ENCODE measurements at regions not wholly inside any gene's neighbourhood (a gene's known extent, or its start where the extent isn't known, plus 50 kb on each side); places are given as distances from the start of the nearest gene placed in this dataset.

DNA sequence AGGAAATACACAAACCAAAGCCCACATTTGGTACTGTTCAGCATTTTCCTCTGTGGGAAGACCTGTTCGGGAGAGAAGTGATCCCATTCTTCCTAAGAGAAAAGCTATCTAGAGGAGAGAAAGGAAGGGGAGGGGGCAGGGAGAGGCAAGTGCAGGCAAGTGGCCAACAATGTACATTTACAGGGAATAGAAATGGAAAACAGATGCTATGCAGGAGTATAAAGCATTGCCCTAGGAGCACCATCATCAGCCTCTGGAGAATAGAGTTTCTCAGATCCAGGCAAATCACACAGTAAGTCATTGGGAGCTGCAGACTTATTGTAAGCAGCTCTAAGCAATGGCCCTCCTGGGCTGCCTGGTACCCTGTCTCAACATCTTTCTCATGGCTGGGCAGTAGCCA is 424.4 kb upstream of the AUTS2 start:
- no peak for TF ChIP-seq EZH2phosphoT487 (IDR thresholded peaks at IDR 0.05; ENCODE audit: low read depth)
- TF ChIP-seq, protein P1, sequence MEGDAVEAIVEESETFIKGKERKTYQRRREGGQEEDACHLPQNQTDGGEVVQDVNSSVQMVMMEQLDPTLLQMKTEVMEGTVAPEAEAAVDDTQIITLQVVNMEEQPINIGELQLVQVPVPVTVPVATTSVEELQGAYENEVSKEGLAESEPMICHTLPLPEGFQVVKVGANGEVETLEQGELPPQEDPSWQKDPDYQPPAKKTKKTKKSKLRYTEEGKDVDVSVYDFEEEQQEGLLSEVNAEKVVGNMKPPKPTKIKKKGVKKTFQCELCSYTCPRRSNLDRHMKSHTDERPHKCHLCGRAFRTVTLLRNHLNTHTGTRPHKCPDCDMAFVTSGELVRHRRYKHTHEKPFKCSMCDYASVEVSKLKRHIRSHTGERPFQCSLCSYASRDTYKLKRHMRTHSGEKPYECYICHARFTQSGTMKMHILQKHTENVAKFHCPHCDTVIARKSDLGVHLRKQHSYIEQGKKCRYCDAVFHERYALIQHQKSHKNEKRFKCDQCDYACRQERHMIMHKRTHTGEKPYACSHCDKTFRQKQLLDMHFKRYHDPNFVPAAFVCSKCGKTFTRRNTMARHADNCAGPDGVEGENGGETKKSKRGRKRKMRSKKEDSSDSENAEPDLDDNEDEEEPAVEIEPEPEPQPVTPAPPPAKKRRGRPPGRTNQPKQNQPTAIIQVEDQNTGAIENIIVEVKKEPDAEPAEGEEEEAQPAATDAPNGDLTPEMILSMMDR (IDR thresholded peaks at IDR 0.05; ENCODE audit: low read depth, low read length): no peak
- Histone ChIP-seq H3K9me3 (ENCODE audit: insufficient read depth, low read length) (no peaks in the 10 kb centered on the region), H3K9ac (ENCODE audit: low read length) (no peak overlapping the region), H3K4me3 (ENCODE audit: low read length) (no peak overlapping the region), H2AFZ (ENCODE audit: low read depth, low read length) (no peak overlapping the region), H4K20me1 (ENCODE audit: insufficient read depth, low read length) (no peaks in the 10 kb centered on the region), H3K27me3 (ENCODE audit: low read depth, low read length) (no peaks in the 10 kb centered on the region), H3K79me2 (ENCODE audit: low read length) (no peaks in the 10 kb centered on the region), H3K4me2 (ENCODE audit: low read length) (no peak overlapping the region), H3K27ac (ENCODE audit: low read length) (no peak overlapping the region), H3K36me3 (replicated peaks; ENCODE audit: low read depth, low read length) (no peaks in the 10 kb centered on the region), H3K4me1 (ENCODE audit: low read length) (no peaks in the 10 kb centered on the region)

DNA sequence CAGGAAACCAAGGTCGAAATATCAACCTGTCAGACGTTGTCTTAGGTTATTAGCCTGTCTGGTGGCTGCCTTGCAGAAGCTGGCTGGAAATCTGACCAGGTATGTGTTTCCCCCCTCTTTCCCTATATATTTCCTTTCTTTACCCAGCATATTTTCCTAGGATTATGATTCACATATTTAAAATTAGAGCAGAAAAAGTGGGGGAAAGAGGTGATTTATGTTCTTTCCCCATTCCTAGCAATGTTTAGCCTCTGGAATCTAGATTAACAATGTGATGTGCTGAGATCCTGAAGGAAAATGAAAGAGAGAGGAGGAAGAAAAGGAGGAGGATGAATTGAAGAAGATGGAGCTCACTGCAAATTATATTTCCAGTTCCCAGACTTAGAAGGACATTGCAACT is 421.4 kb upstream of the AUTS2 start:
- Histone ChIP-seq H3K9ac (ENCODE audit: low read length) (no peak overlapping the region), H3K4me1 (ENCODE audit: low read length) (no peaks in the 10 kb centered on the region), H3K36me3 (replicated peaks; ENCODE audit: low read depth, low read length) (no peaks in the 10 kb centered on the region), H3K27me3 (ENCODE audit: low read depth, low read length) (no peaks in the 10 kb centered on the region), H3K4me2 (ENCODE audit: low read length) (no peak overlapping the region), H3K27ac (ENCODE audit: low read length) (no peak overlapping the region), H3K4me3 (ENCODE audit: low read length) (no peak overlapping the region), H4K20me1 (ENCODE audit: insufficient read depth, low read length) (no peaks in the 10 kb centered on the region), H3K79me2 (ENCODE audit: low read length) (no peaks in the 10 kb centered on the region), H2AFZ (ENCODE audit: low read depth, low read length) (no peak overlapping the region), H3K9me3 (ENCODE audit: insufficient read depth, low read length) (no peaks in the 10 kb centered on the region)
- TF ChIP-seq, protein P1 (IDR thresholded peaks at IDR 0.05; ENCODE audit: low read depth, low read length): no peak
- no peak for TF ChIP-seq EZH2phosphoT487 (IDR thresholded peaks at IDR 0.05; ENCODE audit: low read depth)

DNA sequence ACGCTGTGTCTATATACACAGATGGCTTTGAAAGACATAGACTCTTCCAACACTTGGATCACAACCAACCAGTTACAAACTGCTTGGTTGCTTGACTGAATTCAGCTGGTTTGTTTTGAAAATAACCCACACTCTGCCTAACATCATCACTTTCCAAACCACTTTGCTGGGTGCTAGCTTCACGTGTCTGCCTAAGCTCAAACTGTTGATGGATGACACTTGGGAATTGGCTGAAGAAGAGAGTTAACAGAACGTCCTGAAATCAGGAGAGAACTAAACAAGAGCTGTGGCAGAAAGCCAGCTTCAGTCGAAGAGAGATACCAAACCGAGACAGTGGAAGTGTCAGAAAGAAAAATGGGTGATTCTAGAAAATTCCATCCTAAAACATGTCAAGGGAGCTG is 420.8 kb upstream of the AUTS2 start:
- Histone ChIP-seq H3K9me3 (ENCODE audit: insufficient read depth, low read length) (no peaks in the 10 kb centered on the region), H4K20me1 (ENCODE audit: insufficient read depth, low read length) (no peaks in the 10 kb centered on the region), H2AFZ (ENCODE audit: low read depth, low read length) (no peak overlapping the region), H3K4me3 (ENCODE audit: low read length) (no peak overlapping the region), H3K79me2 (ENCODE audit: low read length) (no peaks in the 10 kb centered on the region), H3K4me1 (ENCODE audit: low read length) (no peaks in the 10 kb centered on the region), H3K36me3 (replicated peaks; ENCODE audit: low read depth, low read length) (no peaks in the 10 kb centered on the region), H3K27ac (ENCODE audit: low read length) (no peak overlapping the region), H3K4me2 (ENCODE audit: low read length) (no peak overlapping the region), H3K9ac (ENCODE audit: low read length) (no peak overlapping the region), H3K27me3 (ENCODE audit: low read depth, low read length) (no peaks in the 10 kb centered on the region)
- TF ChIP-seq, protein P1 (IDR thresholded peaks at IDR 0.05; ENCODE audit: low read depth, low read length): no peak
- no peak for TF ChIP-seq EZH2phosphoT487 (IDR thresholded peaks at IDR 0.05; ENCODE audit: low read depth)

DNA sequence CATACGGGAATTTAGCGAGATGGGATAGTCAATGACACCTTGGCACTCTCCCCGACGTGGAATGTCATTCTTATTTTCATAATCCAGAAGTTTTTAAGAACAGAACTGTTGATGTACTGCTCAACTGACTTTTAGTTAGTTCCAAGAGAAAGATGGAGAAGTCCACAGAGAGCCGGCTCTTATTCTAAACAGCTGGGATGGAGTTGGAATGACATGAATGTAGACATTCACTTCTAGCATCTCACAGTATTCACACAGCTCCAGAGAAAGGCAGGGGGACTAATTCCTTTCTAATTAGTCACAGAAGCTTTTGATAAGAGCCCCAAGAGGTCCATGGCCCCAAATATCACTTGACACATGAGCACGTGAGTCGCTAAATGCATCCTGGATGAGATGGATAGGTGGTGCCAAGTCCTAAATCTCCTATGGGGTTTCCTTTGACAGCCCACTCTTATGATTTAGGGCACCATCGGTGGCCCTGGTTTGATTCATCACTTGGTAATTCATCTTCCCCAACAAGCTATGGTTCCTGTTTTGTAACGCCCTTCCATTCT is 420.3 kb upstream of the AUTS2 start:
- Histone ChIP-seq H3K27me3 (ENCODE audit: low read depth, low read length) (no peaks in the 10 kb centered on the region), H3K4me1 (ENCODE audit: low read length) (no peaks in the 10 kb centered on the region), H4K20me1 (ENCODE audit: insufficient read depth, low read length) (no peaks in the 10 kb centered on the region), H3K4me2 (ENCODE audit: low read length) (no peak overlapping the region), H3K27ac (ENCODE audit: low read length) (no peak overlapping the region), H3K4me3 (ENCODE audit: low read length) (no peak overlapping the region), H3K9me3 (ENCODE audit: insufficient read depth, low read length) (no peaks in the 10 kb centered on the region), H2AFZ (ENCODE audit: low read depth, low read length) (no peak overlapping the region), H3K36me3 (replicated peaks; ENCODE audit: low read depth, low read length) (no peaks in the 10 kb centered on the region), H3K9ac (ENCODE audit: low read length) (no peak overlapping the region), H3K79me2 (ENCODE audit: low read length) (no peaks in the 10 kb centered on the region)
- TF ChIP-seq, protein P1 (IDR thresholded peaks at IDR 0.05; ENCODE audit: low read depth, low read length): no peak
- no peak for TF ChIP-seq EZH2phosphoT487 (IDR thresholded peaks at IDR 0.05; ENCODE audit: low read depth)

All from OCI-LY3 (cell line).